ENCODE measurements at regions not wholly inside any gene's neighbourhood (a gene's known extent, or its start where the extent isn't known, plus 50 kb on each side); places are given as distances from the start of the nearest gene placed in this dataset.

- DNase-seq, result no peak
- TF ChIP-seq POLR2A (IDR thresholded peaks at IDR 0.05) (no peak), CTCF (IDR thresholded peaks at IDR 0.05) (no peak)
- no peaks in the 10 kb centered on the region for H3K36me3 ChIP-seq
- no peaks in the 10 kb centered on the region for H3K9me3 ChIP-seq
- no peak overlapping the region for H3K27ac ChIP-seq
- H3K27me3 ChIP-seq, result no peaks in the 10 kb centered on the region
- H3K4me3 ChIP-seq (replicated peaks in 1 of 3), result no peak overlapping the region
- no peaks in the 10 kb centered on the region for H3K4me1 ChIP-seq
- intact Hi-C loops (cut with DNase I), result no loop called here
- 92 to 99% methylated on average over 4 to 5 of the region's 6 CpGs for WGBS, 2 donors
Measured at GRCh38 chr13:105273665-105274222, 1261.7 kb downstream of the EFNB2 start.

- H3K4me1 ChIP-seq, result no peaks in the 10 kb centered on the region
- H3K27me3 ChIP-seq, result no peaks in the 10 kb centered on the region
- intact Hi-C loops (cut with DNase I), result no loop called here
- no peak overlapping the region for H3K27ac ChIP-seq
- 76 to 83% methylated on average over 12 to 13 of the region's 13 CpGs for WGBS, 2 donors
- no peaks in the 10 kb centered on the region for H3K36me3 ChIP-seq
- no peaks in the 10 kb centered on the region for H3K9me3 ChIP-seq
- no peak overlapping the region for H3K4me3 ChIP-seq (replicated peaks in 1 of 3)
- TF ChIP-seq POLR2A (IDR thresholded peaks at IDR 0.05) (no peak), CTCF (IDR thresholded peaks at IDR 0.05) (no peak)
- DNase-seq, result no peak
Measured at GRCh38 chr13:105272660-105273631, 1262.5 kb downstream of the EFNB2 start.

GRCh38 chr13:105266615-105267014 lies 1268.8 kb downstream of the EFNB2 start:
- TF ChIP-seq CTCF (IDR thresholded peaks at IDR 0.05) (no peak), POLR2A (IDR thresholded peaks at IDR 0.05) (no peak)
- Histone ChIP-seq H3K27ac (no peak overlapping the region), H3K4me1 (no peaks in the 10 kb centered on the region), H3K27me3 (no peaks in the 10 kb centered on the region), H3K9me3 (no peaks in the 10 kb centered on the region), H3K4me3 (replicated peaks in 1 of 3) (no peak overlapping the region), H3K36me3 (no peaks in the 10 kb centered on the region)
- WGBS, 2 donors, result 68 to 100% methylated on average over 1 to 2 of the region's 2 CpGs
- DNase-seq, result no peak
- intact Hi-C loops (cut with DNase I), result no loop called here

GRCh38 chr13:105262579-105262978 lies 1272.9 kb downstream of the EFNB2 start:
- H3K4me3 ChIP-seq (replicated peaks in 1 of 3), result no peak overlapping the region
- no peaks in the 10 kb centered on the region for H3K36me3 ChIP-seq
- 91 to 92% methylated on average over 2 of the region's 2 CpGs for WGBS, 2 donors
- no peak for DNase-seq
- H3K27me3 ChIP-seq, result no peaks in the 10 kb centered on the region
- no peaks in the 10 kb centered on the region for H3K9me3 ChIP-seq
- no peaks in the 10 kb centered on the region for H3K4me1 ChIP-seq
- no peak overlapping the region for H3K27ac ChIP-seq
- TF ChIP-seq CTCF (IDR thresholded peaks at IDR 0.05) (no peak), POLR2A (IDR thresholded peaks at IDR 0.05) (no peak)
- intact Hi-C loops (cut with DNase I), result no loop called here

- Histone ChIP-seq H3K27me3 (no peaks in the 10 kb centered on the region), H3K27ac (no peak overlapping the region), H3K9me3 (no peaks in the 10 kb centered on the region), H3K4me3 (replicated peaks in 1 of 3) (no peak overlapping the region), H3K4me1 (no peaks in the 10 kb centered on the region), H3K36me3 (no peaks in the 10 kb centered on the region)
- 83 to 87% methylated on average over 6 of the region's 6 CpGs for WGBS, 2 donors
- TF ChIP-seq POLR2A (IDR thresholded peaks at IDR 0.05) (no peak), CTCF (IDR thresholded peaks at IDR 0.05) (no peak)
- intact Hi-C loops (cut with DNase I), result no loop called here
- no peak for DNase-seq
Measured at GRCh38 chr13:105259426-105259825, 1276.0 kb downstream of the EFNB2 start.

Data from thyroid gland (tissue), 4 donors.